Smooth muscle cell (in vitro differentiated cells): ENCODE measurements at regions not wholly inside any gene's neighbourhood (a gene's known extent, or its start where the extent isn't known, plus 50 kb on each side); places are given as distances from the start of the nearest gene placed in this dataset.
"Not testable (repeated sequence)": the region's sequence is repeated elsewhere in the genome, so short reads cannot be mapped to it uniquely, and the experiment has no call there.

Source experiments
- DNase-seq: peaks from one replicate; lab custom pipeline; 2025; ENCODE audit not compliant: unreplicated experiment; lab: John Stamatoyannopoulos, UW
- H2AFZ ChIP-seq: fragments of 200-600 bp; sonication (generic); 2 replicates; pipeline ENCODE4 v1.6.0; 2016; ENCODE audit warnings: antibody characterized with exemption, low read depth, mild to moderate bottlenecking
- H3F3A ChIP-seq: fragments of 200-600 bp; sonication (generic); 2 replicates; pipeline ENCODE4 v1.6.0; 2017; ENCODE audit warnings: antibody characterized with exemption, low read depth
- H3K27ac ChIP-seq: fragments of 200-600 bp; sonication (generic); 2 replicates; pipeline ENCODE4 v1.5.1; 2016; ENCODE audit warnings: low read depth, mild to moderate bottlenecking
- H3K27me3 ChIP-seq: fragments of 200-600 bp; sonication (generic); 2 replicates; pipeline ENCODE4 v1.6.1; 2016; ENCODE audit warnings: low read depth, mild to moderate bottlenecking
- H3K36me3 ChIP-seq: fragments of 200-600 bp; sonication (generic); 2 replicates; pipeline ENCODE4 v1.5.1; 2016; ENCODE audit warnings: low read depth
- H3K4me1 ChIP-seq: fragments of 200-600 bp; sonication (generic); 2 replicates; pipeline ENCODE4 v1.5.1; 2016; ENCODE audit warnings: low read depth
- H3K4me2 ChIP-seq: fragments of 200-600 bp; sonication (generic); 2 replicates; pipeline ENCODE4 v1.6.0; 2016; ENCODE audit warnings: mild to moderate bottlenecking
- H3K4me3 ChIP-seq: fragments of 200-600 bp; sonication (generic); 2 replicates; pipeline ENCODE4 v1.5.1; 2016; ENCODE audit warnings: mild to moderate bottlenecking
- H3K79me2 ChIP-seq: fragments of 200-600 bp; sonication (generic); 2 replicates; pipeline ENCODE4 v1.6.0; 2016; ENCODE audit warnings: low read depth, mild to moderate bottlenecking
- H3K9ac ChIP-seq: fragments of 200-600 bp; sonication (generic); 2 replicates; pipeline ENCODE4 v1.6.0; 2016; ENCODE audit warnings: low read depth
- H3K9me3 ChIP-seq: fragments of 200-600 bp; sonication (generic); replicated peaks from 2 replicates; pipeline ENCODE4 v1.5.1; 2016; ENCODE audit warnings: low read depth
- H4K20me1 ChIP-seq: fragments of 200-600 bp; sonication (generic); 2 replicates; pipeline ENCODE4 v1.6.0; 2016; ENCODE audit warnings: low read depth
- WGBS: methylation state at CpG from one replicate; pipeline ENCODE4 v1.1.7; 2016; ENCODE audit warnings: low lambda C conversion rate; 5-methylcytosine and 5-hydroxymethylcytosine counted together
- TF ChIP-seq, protein P1 (sequence below): fragments of 200-600 bp; sonication (generic); IDR thresholded peaks from 2 replicates; pipeline ENCODE4 v1.5.1; 2017; ENCODE audit warnings: borderline replicate concordance, mild to moderate bottlenecking, antibody characterized with exemption; ENCODE audit not compliant: insufficient read depth, poor library complexity, severe bottlenecking

DNA sequence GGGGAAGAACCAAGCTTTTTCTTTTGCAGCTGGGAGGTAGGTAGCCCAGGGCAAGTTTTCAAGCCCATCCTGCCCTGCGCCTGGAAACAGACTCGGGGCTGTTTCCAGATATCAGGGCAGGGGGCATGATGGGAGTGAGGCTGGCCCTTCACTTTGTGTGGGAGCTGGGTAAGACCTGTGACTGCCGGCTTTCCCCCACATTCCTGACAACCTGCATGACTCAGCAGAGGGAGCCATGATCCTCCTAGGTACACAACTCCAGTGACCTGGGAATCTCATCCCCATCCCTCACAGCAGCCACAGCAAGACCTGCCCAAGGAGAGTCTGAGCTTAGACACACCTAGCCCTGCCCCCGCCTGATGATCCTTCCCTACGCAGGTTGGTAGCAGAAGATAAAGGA, 280.8 kb downstream of the SOX4 start:
- Histone ChIP-seq H3K27ac (no peak overlapping the region), H3K9me3 (no peaks in the 10 kb centered on the region), H3K9ac (no peak overlapping the region), H3K79me2 (no peaks in the 10 kb centered on the region), H2AFZ (no peak overlapping the region), H3K4me2 (no peak overlapping the region), H3F3A (no peaks in the 10 kb centered on the region), H3K4me3 (no peak overlapping the region), H4K20me1 (peaks cover 4% of the 10 kb centered on the region), H3K27me3 (no peaks in the 10 kb centered on the region), H3K36me3 (no peaks in the 10 kb centered on the region), H3K4me1 (peaks cover 9% of the 10 kb centered on the region)
- DNase-seq, result no peak
- TF ChIP-seq, protein P1, sequence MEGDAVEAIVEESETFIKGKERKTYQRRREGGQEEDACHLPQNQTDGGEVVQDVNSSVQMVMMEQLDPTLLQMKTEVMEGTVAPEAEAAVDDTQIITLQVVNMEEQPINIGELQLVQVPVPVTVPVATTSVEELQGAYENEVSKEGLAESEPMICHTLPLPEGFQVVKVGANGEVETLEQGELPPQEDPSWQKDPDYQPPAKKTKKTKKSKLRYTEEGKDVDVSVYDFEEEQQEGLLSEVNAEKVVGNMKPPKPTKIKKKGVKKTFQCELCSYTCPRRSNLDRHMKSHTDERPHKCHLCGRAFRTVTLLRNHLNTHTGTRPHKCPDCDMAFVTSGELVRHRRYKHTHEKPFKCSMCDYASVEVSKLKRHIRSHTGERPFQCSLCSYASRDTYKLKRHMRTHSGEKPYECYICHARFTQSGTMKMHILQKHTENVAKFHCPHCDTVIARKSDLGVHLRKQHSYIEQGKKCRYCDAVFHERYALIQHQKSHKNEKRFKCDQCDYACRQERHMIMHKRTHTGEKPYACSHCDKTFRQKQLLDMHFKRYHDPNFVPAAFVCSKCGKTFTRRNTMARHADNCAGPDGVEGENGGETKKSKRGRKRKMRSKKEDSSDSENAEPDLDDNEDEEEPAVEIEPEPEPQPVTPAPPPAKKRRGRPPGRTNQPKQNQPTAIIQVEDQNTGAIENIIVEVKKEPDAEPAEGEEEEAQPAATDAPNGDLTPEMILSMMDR, result no peak
- 87% methylated on average over 5 of the region's 5 CpGs for WGBS

DNA sequence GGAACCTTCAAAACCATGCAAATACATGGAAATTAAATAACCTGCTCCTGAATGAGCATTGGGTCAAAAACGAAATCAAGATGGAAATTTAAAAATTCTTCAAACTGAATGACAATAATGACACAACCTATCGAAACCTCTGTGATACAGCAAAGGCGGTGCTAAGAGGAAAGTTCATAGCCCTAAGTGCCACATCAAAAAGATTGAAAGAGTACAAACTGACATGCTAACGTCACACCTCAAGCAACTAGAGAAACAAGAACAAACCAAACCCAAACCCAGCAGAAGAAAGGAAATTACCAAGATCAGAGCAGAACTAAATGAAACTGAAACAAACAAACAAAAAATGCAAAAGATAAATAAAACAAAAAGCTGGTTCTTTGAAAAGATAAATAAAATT, 283.5 kb downstream of the SOX4 start:
- WGBS, result 98% methylated on average over 4 of the region's 4 CpGs
- not testable (repeated sequence) for H3K27me3 ChIP-seq

DNA sequence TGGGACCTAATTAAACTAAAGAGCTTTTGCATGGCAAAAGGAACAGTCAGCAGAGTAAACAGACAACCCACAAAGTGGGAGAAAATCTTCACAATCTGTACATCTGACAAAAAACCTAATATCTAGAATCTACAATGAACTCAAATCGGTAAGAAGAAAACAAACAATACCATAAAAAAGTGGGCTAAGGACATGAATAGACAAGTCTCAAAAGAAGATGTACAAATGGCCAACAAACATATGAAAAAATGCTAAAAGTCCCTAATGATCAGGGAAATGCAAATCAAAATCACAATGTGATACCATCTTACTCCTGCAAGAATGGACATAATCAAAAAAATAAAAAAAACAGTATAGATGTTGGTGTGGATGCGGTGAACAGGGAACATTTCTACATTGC, 286.7 kb downstream of the SOX4 start:
- not testable (repeated sequence) for H4K20me1 ChIP-seq, H3K79me2 ChIP-seq, H3K9me3 ChIP-seq, DNase-seq, H3K4me3 ChIP-seq, H3K36me3 ChIP-seq, H3K4me1 ChIP-seq, H3K4me2 ChIP-seq, H3K27ac ChIP-seq, H3K9ac ChIP-seq, H2AFZ ChIP-seq, H3K27me3 ChIP-seq
- WGBS, result 88% methylated on average over 2 of the region's 2 CpGs
- H3F3A ChIP-seq, result peaks cover 11% of the 10 kb centered on the region

More for the DNA sequence above, 283.5 kb downstream of the SOX4 start:
- not testable (repeated sequence) for DNase-seq, H3K9ac ChIP-seq, H3K4me1 ChIP-seq, H3K36me3 ChIP-seq, H3F3A ChIP-seq, H3K27ac ChIP-seq, H2AFZ ChIP-seq, H3K4me2 ChIP-seq, H3K79me2 ChIP-seq, H3K4me3 ChIP-seq, H3K9me3 ChIP-seq, H4K20me1 ChIP-seq

DNA sequence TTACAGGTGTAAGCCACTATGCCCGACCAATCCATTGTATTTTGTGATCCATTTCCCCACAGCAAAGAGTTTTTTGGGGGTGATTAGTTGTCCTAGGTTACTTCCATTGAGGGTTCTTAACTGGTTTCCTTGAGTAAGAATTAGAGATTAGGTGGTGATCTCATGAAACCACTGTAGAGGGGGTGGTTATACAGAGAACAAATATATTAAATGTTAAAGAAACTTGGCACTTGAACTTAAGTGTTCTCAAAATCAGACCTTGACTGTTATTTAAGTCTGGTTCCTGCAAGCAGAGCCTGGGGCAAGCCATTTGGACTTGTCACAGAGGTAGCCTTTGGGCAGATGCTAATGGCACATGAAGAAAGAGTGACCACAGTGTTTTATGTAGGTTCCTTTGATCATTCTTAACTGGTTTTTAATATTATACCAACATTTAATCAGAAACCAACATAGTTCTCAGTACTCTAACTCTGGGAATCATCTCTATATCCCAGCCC, 288.5 kb downstream of the SOX4 start:
- Histone ChIP-seq H3K36me3 (no peaks in the 10 kb centered on the region), H3F3A (peaks cover 22% of the 10 kb centered on the region), H2AFZ (no peak overlapping the region), H3K4me2 (no peak overlapping the region), H3K9me3 (no peaks in the 10 kb centered on the region), H3K4me1 (peaks cover 25% of the 10 kb centered on the region), H3K4me3 (no peak overlapping the region), H3K27me3 (no peaks in the 10 kb centered on the region), H3K9ac (no peak overlapping the region), H3K79me2 (no peaks in the 10 kb centered on the region), H3K27ac (no peak overlapping the region), H4K20me1 (no peaks in the 10 kb centered on the region)
- no peak for DNase-seq
- WGBS, result 77% methylated on average over 1 of the region's 1 CpG
- TF ChIP-seq, protein P1, result no peak
